ENCODE measurements at regions not wholly inside any gene's neighbourhood (a gene's known extent, or its start where the extent isn't known, plus 50 kb on each side); places are given as distances from the start of the nearest gene placed in this dataset.
"Not testable (repeated sequence)": the region's sequence is repeated elsewhere in the genome, so short reads cannot be mapped to it uniquely, and the experiment has no call there.

DNA sequence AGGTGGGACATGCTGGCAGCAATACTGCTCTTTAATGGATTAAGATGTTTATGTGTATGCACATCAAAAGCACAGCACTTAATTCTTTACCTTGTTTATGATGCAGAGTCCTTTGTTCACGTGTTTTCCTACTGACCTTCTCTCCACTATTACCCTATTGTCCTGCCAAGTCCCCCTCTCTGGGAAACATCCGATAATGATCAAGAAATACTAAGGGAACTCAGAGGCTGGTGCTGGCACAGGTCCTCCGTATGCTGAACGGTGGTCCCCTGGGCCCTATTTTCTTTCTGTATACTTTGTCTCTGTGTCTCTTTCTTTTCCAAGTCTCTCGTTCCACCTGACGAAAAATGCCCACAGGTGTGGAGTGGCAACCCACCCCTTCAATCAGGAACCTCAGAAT is 84.0 kb upstream of the ALDH3B2 start:
- not testable (repeated sequence) for TF ChIP-seq POLR2AphosphoS5 (IDR thresholded peaks at IDR 0.05; ENCODE audit: low read depth, low read length)
- TF ChIP-seq, protein P1, sequence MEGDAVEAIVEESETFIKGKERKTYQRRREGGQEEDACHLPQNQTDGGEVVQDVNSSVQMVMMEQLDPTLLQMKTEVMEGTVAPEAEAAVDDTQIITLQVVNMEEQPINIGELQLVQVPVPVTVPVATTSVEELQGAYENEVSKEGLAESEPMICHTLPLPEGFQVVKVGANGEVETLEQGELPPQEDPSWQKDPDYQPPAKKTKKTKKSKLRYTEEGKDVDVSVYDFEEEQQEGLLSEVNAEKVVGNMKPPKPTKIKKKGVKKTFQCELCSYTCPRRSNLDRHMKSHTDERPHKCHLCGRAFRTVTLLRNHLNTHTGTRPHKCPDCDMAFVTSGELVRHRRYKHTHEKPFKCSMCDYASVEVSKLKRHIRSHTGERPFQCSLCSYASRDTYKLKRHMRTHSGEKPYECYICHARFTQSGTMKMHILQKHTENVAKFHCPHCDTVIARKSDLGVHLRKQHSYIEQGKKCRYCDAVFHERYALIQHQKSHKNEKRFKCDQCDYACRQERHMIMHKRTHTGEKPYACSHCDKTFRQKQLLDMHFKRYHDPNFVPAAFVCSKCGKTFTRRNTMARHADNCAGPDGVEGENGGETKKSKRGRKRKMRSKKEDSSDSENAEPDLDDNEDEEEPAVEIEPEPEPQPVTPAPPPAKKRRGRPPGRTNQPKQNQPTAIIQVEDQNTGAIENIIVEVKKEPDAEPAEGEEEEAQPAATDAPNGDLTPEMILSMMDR (IDR thresholded peaks at IDR 0.05) = not testable (repeated sequence)

Measured in Panc1 (cell line).